HUES6 (cell line): ENCODE measurements at regions not wholly inside any gene's neighbourhood (a gene's known extent, or its start where the extent isn't known, plus 50 kb on each side); places are given as distances from the start of the nearest gene placed in this dataset.
"Not testable (repeated sequence)": the region's sequence is repeated elsewhere in the genome, so short reads cannot be mapped to it uniquely, and the experiment has no call there.

Experiments
- H3K27ac ChIP-seq: 2 replicates; pipeline ENCODE4 v1.7.0; 2013; ENCODE audit warnings: low read depth, mild to moderate bottlenecking, low read length, inconsistent platforms
- H3K27me3 ChIP-seq: 2 replicates; pipeline ENCODE4 v1.6.1; 2013; ENCODE audit warnings: low read length; ENCODE audit not compliant: control insufficient read depth, insufficient read depth
- H3K36me3 ChIP-seq: 2 replicates; pipeline ENCODE4 v1.6.1; 2013; ENCODE audit warnings: low read length; ENCODE audit not compliant: control insufficient read depth, insufficient read depth
- H3K4me1 ChIP-seq: 2 replicates; pipeline ENCODE4 v1.6.1; 2013; ENCODE audit warnings: low read length; ENCODE audit not compliant: control insufficient read depth, insufficient read depth
- H3K4me3 ChIP-seq: 2 replicates; pipeline ENCODE4 v1.5.1; 2013; ENCODE audit warnings: low read depth, low read length
- H3K9ac ChIP-seq: one replicate; pipeline ENCODE4 v1.6.1; 2013; ENCODE audit warnings: mild to moderate bottlenecking, low read length
- H3K9me3 ChIP-seq: 2 replicates; pipeline ENCODE4 v1.6.1; 2013; ENCODE audit warnings: low read depth, low read length; ENCODE audit not compliant: control insufficient read depth, insufficient read depth

DNA sequence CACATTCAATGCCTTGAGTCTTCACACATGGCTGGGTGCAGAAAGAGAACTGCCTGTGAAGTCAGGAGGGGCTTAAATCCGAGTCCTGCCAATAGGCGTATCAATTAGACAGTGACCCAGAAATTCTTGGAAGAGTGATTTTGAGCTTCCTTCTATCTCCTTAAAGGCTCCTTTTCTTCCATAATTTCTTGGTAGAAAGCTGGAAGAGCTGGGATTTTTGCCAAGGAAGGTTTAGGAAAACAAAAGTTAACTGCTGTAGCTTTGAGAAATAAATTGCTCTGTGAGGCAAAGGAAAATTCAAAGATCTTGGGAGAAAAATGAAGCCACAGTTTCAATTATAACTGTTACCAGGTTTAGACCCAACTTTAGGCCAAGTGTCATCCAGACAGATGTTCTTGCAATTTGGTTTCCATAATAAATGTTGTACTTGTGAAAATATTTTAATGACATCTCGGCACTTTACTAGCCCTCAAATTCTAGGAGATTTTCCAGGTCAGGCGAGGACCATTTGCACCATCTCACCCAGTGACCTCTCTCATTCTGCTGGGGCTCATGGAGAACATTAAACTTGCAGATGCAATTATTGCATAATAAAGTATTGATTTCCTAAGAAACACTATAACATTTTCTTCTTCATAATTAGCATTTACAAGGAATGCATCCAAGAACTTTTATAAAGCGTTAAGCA lies 329.7 kb upstream of the MEIS1 start:
- Histone ChIP-seq H3K27ac (no peak overlapping the region), H3K27me3 (no peaks in the 10 kb centered on the region), H3K4me3 (no peak overlapping the region), H3K4me1 (no peaks in the 10 kb centered on the region), H3K9ac (no peak overlapping the region), H3K9me3 (no peaks in the 10 kb centered on the region), H3K36me3 (no peaks in the 10 kb centered on the region)

DNA sequence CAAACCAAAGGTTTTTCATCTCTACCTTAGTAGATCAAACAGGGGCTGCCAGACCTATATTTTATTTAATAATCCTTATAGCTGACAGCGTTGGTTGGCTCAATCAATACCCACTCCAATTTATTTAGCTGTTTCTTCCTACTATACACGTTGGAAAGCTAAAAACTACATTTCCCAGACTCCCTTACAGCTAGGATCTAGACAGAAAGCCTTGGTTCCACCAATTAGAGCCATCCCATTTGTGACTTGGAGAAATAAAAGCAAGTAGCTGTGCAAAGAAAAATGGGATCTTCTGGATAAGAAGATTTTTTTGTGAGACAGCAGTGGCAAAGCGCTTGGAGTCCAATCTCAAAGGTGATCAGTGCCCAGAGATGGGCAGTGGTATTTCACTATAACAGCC lies 331.3 kb upstream of the MEIS1 start:
- H3K9ac ChIP-seq, result no peak overlapping the region
- H3K4me1 ChIP-seq, result no peaks in the 10 kb centered on the region
- H3K4me3 ChIP-seq, result no peak overlapping the region
- H3K36me3 ChIP-seq, result no peaks in the 10 kb centered on the region
- H3K27me3 ChIP-seq, result no peaks in the 10 kb centered on the region
- H3K27ac ChIP-seq, result no peak overlapping the region
- no peaks in the 10 kb centered on the region for H3K9me3 ChIP-seq

DNA sequence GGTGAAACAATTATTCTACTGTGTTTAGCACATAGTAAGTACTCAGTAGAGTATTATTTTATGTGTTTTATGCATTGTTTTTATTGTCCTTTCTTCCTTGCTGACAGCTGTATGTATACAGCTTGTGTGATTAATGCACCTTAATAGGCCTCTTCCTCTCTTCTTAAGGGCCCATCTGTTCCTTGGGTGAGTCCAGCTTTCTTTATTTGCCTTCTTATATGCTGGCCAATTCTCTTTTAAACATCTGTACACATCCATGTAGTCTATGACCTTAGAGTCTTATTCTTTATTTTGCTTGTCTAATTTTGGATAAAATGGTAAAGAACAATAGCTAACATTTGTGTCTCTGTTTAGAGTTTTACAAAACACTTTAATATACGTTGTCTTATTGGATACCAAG lies 333.7 kb upstream of the MEIS1 start:
- Histone ChIP-seq H3K27me3 (no peaks in the 10 kb centered on the region), H3K9ac (no peak overlapping the region), H3K27ac (no peak overlapping the region), H3K4me1 (no peaks in the 10 kb centered on the region), H3K9me3 (no peaks in the 10 kb centered on the region), H3K4me3 (no peak overlapping the region), H3K36me3 (no peaks in the 10 kb centered on the region)

DNA sequence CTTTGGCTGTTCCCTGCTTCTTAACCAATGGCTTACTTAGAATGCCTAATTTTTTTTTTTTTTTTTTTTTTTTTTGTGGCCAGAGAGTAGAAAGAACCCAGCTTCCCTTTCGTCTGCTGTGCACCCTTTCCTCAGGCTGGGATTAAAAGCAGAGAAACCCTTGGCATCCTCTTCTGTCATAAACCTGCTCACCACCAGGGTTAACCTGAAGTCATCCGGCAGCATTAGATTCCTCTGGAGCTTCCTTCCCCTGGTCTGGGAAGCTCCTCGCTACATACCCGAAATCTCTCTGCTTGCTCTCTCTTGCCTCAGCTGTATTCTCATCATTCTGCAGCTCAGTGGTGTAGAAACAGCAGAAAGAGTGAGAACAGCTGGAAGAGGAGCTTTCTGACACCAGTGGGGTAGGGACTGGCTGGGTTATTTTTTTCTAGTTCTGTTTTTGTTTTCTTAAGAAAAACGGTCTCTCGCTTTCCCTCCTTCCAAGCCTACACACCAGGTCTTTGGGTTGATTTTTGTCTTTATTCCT lies 339.0 kb upstream of the MEIS1 start:
- Histone ChIP-seq H3K36me3 (no peaks in the 10 kb centered on the region), H3K27ac (no peak overlapping the region), H3K4me1 (no peaks in the 10 kb centered on the region)

DNA sequence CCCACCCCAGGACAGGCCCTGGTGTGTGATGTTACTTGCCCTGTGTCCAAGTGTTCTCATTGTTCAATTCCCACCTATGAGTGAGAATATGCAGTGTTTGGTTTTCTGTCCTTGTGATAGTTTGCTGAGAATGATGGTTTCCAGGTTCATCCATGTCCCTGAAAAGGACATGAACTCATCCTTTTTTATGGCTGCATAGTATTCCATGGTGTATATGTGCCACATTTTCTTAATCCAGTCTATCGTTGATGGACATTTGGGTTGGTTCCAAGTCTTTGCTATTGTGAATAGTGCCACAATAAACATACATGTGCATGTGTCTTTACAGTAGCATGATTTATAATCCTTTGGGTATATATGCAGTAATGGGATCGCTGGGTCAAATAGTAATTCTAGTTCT lies 340.2 kb upstream of the MEIS1 start:
- H3K9me3 ChIP-seq, H3K9ac ChIP-seq, H3K27me3 ChIP-seq, H3K4me3 ChIP-seq, H3K4me1 ChIP-seq, H3K27ac ChIP-seq, H3K36me3 ChIP-seq: not testable (repeated sequence)

More for the DNA sequence above, 339.0 kb upstream of the MEIS1 start:
- H3K27me3 ChIP-seq, result no peaks in the 10 kb centered on the region
- no peaks in the 10 kb centered on the region for H3K9me3 ChIP-seq
- no peak overlapping the region for H3K9ac ChIP-seq
- no peak overlapping the region for H3K4me3 ChIP-seq

DNA sequence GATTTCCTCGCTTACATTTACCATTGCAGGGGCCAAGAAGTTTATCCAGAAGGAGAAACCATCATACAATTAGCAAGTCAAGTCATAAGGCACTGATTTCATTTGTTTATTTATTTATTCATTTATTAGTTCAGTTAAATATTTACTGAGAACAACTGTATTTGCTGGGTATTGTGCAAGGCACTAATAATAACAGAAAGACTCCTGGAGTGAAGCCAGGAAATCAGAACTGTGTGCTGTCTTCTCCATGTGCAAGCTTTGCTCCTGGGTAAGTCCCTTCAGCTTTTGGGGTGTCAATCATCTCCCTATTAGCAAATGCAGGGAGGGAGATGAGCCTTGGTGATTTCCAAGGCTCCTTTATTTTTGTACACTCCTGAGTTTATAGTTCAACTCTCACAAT lies 341.6 kb upstream of the MEIS1 start:
- no peaks in the 10 kb centered on the region for H3K4me1 ChIP-seq
- no peaks in the 10 kb centered on the region for H3K36me3 ChIP-seq
- no peak overlapping the region for H3K4me3 ChIP-seq
- no peaks in the 10 kb centered on the region for H3K9me3 ChIP-seq
- H3K27ac ChIP-seq, result no peak overlapping the region
- H3K27me3 ChIP-seq, result no peaks in the 10 kb centered on the region
- H3K9ac ChIP-seq, result no peak overlapping the region

DNA sequence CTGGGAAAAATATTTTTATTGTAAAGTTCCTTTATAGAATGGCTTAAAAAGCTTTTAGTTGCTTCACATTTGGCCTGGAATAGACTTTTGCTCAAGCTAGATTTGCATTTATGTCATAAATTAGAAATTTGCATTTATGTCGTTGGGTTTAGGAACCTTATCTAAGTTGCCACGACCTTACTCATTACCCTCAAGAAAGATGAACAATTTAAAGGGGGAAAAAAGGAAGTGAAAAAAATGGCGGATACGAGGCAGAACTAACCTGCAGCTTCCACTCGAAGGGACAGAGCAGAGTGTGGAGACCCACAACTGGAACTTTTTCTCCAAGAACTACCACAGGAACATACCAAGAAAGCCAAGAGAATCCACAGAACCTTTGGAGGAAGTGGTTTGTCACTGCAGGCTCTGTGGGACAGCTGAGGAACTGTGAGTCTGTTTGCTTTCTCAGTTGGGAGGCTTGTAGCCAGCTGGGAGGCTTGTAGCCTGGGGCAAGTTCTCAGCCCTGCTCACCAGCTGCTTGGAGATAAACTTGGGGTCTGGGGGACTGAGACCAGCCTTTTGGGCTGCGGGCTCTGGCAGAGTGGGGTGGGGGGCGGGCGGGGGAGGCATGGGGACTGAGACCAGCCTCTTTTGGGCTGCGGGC lies 349.9 kb upstream of the MEIS1 start:
- H3K27ac ChIP-seq, result no peak overlapping the region
- no peak overlapping the region for H3K9ac ChIP-seq
- peaks cover 2% of the 10 kb centered on the region; the same call in 1 of the 2 replicates for H3K4me1 ChIP-seq
- no peak overlapping the region for H3K4me3 ChIP-seq
- no peaks in the 10 kb centered on the region for H3K9me3 ChIP-seq
- H3K27me3 ChIP-seq, result no peaks in the 10 kb centered on the region
- no peaks in the 10 kb centered on the region for H3K36me3 ChIP-seq

DNA sequence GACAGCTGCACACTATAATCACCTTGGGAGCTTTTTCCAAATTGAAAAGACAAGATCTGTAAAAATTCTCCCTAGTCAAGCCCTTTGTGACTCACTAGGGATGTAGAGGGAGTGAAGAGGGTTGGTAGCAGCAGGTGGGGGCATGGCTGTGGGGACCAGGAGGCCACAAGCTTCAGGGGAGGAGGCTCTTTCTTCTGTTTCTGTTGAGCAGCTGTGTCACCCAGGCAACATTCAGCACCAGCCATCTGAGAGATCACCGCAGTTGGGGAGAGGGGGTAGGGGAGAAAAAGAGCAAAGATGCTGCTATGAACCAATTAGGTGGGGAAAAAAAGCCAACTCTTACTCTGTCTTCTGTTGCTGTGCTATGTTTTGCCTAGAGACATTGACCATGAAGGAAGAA lies 352.3 kb upstream of the MEIS1 start:
- Histone ChIP-seq H3K9me3 (no peaks in the 10 kb centered on the region), H3K4me1 (peaks cover 2% of the 10 kb centered on the region; the same call in 1 of the 2 replicates), H3K27me3 (no peaks in the 10 kb centered on the region), H3K4me3 (no peak overlapping the region), H3K36me3 (no peaks in the 10 kb centered on the region), H3K27ac (no peak overlapping the region), H3K9ac (no peak overlapping the region)

DNA sequence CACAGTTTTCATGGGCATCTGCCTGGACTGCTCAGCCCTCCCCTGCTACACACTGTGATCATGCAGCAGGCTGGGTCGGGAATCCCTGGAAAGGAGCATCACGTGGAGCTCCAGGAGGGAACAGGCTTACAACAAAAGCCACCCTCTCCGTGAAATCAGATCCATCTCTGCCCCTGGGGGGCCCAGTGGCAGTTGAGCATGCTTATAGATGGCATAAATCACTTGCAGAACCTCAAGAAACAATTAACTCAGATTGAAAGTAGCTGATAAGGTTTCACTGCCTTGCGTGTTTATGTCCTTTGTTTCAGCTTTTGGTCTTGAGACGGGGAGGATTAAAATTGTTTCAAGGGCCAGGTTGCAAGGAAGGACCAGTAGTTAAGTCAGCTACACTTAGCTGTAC lies 354.8 kb upstream of the MEIS1 start:
- no peak overlapping the region for H3K9ac ChIP-seq

DNA sequence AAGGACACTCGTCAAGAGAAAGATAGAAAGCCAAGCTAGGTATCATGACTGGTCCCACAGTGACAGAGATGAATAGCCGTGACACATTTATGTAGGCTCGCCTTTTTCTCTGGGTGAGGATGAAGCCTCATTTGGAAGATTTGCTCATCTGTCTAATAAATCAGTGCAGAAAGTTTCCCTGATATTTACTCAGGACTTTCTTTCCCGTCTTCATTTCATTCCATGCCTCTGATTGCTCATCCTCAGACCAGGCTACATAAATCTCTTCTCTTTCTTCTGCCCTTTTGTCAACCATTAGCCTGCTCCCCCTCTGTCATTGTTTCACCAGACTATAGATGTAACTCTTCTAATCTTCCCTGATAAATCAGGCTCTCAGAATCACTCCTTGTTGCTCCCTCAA lies 361.8 kb upstream of the MEIS1 start:
- no peaks in the 10 kb centered on the region for H3K9me3 ChIP-seq
- no peak overlapping the region for H3K4me3 ChIP-seq
- H3K4me1 ChIP-seq, result peaks cover 7% of the 10 kb centered on the region
- no peaks in the 10 kb centered on the region for H3K36me3 ChIP-seq
- H3K9ac ChIP-seq, result no peak overlapping the region
- no peak overlapping the region for H3K27ac ChIP-seq
- H3K27me3 ChIP-seq, result 0 out of 2 replicates have a peak, but pooled peaks cover 4% of the 10 kb centered on the region

More for the DNA sequence above, 354.8 kb upstream of the MEIS1 start:
- Histone ChIP-seq H3K27ac (no peak overlapping the region), H3K36me3 (no peaks in the 10 kb centered on the region), H3K27me3 (no peaks in the 10 kb centered on the region), H3K4me3 (no peak overlapping the region), H3K4me1 (peaks cover 2% of the 10 kb centered on the region; the same call in 1 of the 2 replicates), H3K9me3 (no peaks in the 10 kb centered on the region)
